Panc1 (cell line): ENCODE measurements at regions not wholly inside any gene's neighbourhood (a gene's known extent, or its start where the extent isn't known, plus 50 kb on each side); places are given as distances from the start of the nearest gene placed in this dataset.
"Not testable (repeated sequence)": the region's sequence is repeated elsewhere in the genome, so short reads cannot be mapped to it uniquely, and the experiment has no call there.

Experiments used
- ATAC-seq: fragments of 200-7000 bp; cut with Tn5 transposase; 2 replicates; pipeline ENCODE4 v1.9.1; 2020; ENCODE audit warnings: mild to moderate bottlenecking, moderate library complexity
- BruUV-seq: library from RNA; stranded (reverse); fragments of 400-500 nt; replicated peaks from 2 replicates; lab custom pipeline; 2021; lab: Mats Ljungman, UMichigan
- CTCF ChIA-PET: fragments of 300-600 bp; sonication (Branson Sonifier 250); formaldehyde crosslinking; loops from one replicate; lab custom pipeline; 2022; ENCODE audit warnings: antibody characterized with exemption; lab: Charles Lee
- POLR2A ChIA-PET: fragments of 300-600 bp; sonication (Branson Sonifier 250); formaldehyde crosslinking; loops from one replicate; lab custom pipeline; 2022; ENCODE audit warnings: antibody characterized with exemption; lab: Charles Lee
- DNase-seq: peaks from one replicate; pipeline ENCODE4 v3.0.0-alpha.2; 2010; ENCODE audit warnings: low read depth, low spot score
- H3K27ac ChIP-seq: 2 replicates; pipeline ENCODE4 v1.5.1; 2011; ENCODE audit warnings: mild to moderate bottlenecking, low read length, inconsistent platforms
- H3K27me3 ChIP-seq: fragments of 200-500 bp; sonication (Bioruptor generic); 2 replicates; pipeline ENCODE4 v1.6.0; 2014; ENCODE audit warnings: low read length, inconsistent platforms; ENCODE audit not compliant: control insufficient read depth, insufficient read depth
- H3K36me3 ChIP-seq: fragments of 200-500 bp; sonication (Bioruptor generic); 2 replicates; pipeline ENCODE4 v1.5.1; 2014; ENCODE audit warnings: inconsistent platforms, mild to moderate bottlenecking, low read length, moderate library complexity; ENCODE audit not compliant: control insufficient read depth, insufficient read depth
- H3K4me1 ChIP-seq: 2 replicates; pipeline ENCODE4 v1.5.1; 2011; ENCODE audit warnings: inconsistent platforms, mild to moderate bottlenecking, low read length, moderate library complexity; ENCODE audit not compliant: control insufficient read depth, insufficient read depth
- H3K4me3 ChIP-seq, 2 experiments: 2 replicates each; pipeline ENCODE4 v1.5.1; 2011 to 2012; ENCODE audit warnings: low read depth in 2 of 2, low read length in 2 of 2, mild to moderate bottlenecking in 2 of 2, inconsistent platforms in 1 of 2, moderate library complexity in 1 of 2
- H3K9me3 ChIP-seq: fragments of 200-500 bp; sonication (Bioruptor generic); 2 replicates; pipeline ENCODE4 v1.5.1; 2014; ENCODE audit warnings: low read depth, mild to moderate bottlenecking, inconsistent platforms, low read length, moderate library complexity; ENCODE audit not compliant: control insufficient read depth, insufficient read depth
- POLR2AphosphoS5 ChIP-seq: IDR thresholded peaks from 2 replicates; pipeline ENCODE4 v1.6.1; 2012; ENCODE audit warnings: mild to moderate bottlenecking, low read depth, low read length, moderate library complexity
- REST ChIP-seq, 2 experiments: IDR thresholded peaks; 2 replicates each; pipeline ENCODE4 v1.6.1; 2011 to 2012; ENCODE audit warnings: low read depth in 2 of 2, control low read depth in 1 of 2, low read length in 1 of 2, mild to moderate bottlenecking in 1 of 2, moderate library complexity in 1 of 2; ENCODE audit not compliant: insufficient read depth in 1 of 2
- SIN3A ChIP-seq: IDR thresholded peaks from 2 replicates; pipeline ENCODE4 v1.6.1; 2012; ENCODE audit warnings: low read depth, mild to moderate bottlenecking, low read length, moderate library complexity, borderline replicate concordance; ENCODE audit not compliant: insufficient read depth
- TCF7L2 ChIP-seq: IDR thresholded peaks from 2 replicates; pipeline ENCODE4 v1.6.1; 2011; ENCODE audit warnings: mild to moderate bottlenecking, low read depth, low read length, inconsistent platforms
- in situ Hi-C: cut with HindIII; loops from 2 replicates; pipeline ENCODE4 v1.10.0; 2016; ENCODE audit warnings: low sequenced_read_pairs, low pct_unique_long_range_greater_than_20kb
- intact Hi-C: fragments of 100-400 bp; cut with micrococcal nuclease; formaldehyde crosslinking; loops from one replicate; pipeline ENCODE4 v1.10.0; 2022; ENCODE audit not compliant: unreplicated experiment
- TF ChIP-seq, protein P1 (sequence below): fragments of 450-650 bp; IDR thresholded peaks from 2 replicates; pipeline ENCODE4 v1.5.1; 2017; ENCODE audit warnings: mild to moderate bottlenecking

DNA sequence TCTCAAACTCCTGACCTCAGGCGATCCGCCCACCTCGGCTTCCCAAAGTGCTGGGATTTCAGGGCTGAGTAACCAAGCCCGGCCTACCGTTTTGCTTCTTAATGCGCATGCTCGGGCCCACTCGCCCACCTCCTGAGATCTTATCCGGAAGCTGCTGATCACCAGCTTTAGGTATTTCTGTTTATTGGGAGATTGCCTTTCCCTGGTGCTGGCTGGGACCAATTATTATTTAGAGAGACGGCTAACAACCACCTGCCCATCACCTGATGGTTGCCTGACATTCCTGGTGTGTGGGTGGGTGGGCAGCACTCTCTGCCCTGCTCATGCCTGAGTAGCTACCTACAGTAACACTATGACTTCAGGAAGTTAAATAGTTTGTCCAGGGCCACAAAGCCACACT lies 56.3 kb upstream of the ZNF532 start:
- in situ Hi-C loops, result no loop called here
- ATAC-seq, result no peak
- CTCF ChIA-PET, result no interaction called here

GRCh38 chr18:58811859-58812258 lies 52.8 kb upstream of the ZNF532 start:
- BruUV-seq, H3K4me3 ChIP-seq, H3K27me3 ChIP-seq, POLR2A ChIA-PET, intact Hi-C loops, H3K9me3 ChIP-seq, H3K27ac ChIP-seq, H3K4me1 ChIP-seq, DNase-seq, in situ Hi-C loops, ATAC-seq, H3K36me3 ChIP-seq: not testable (repeated sequence)
- CTCF ChIA-PET, result interaction anchor here (0.7 kb wide), 1 partner anchor 216 kb away, joined by 7 read pairs; no protein-coding TSS in a partner anchor

More for the DNA sequence above, 56.3 kb upstream of the ZNF532 start:
- no peak for TF ChIP-seq POLR2AphosphoS5
- TF ChIP-seq, protein P1, sequence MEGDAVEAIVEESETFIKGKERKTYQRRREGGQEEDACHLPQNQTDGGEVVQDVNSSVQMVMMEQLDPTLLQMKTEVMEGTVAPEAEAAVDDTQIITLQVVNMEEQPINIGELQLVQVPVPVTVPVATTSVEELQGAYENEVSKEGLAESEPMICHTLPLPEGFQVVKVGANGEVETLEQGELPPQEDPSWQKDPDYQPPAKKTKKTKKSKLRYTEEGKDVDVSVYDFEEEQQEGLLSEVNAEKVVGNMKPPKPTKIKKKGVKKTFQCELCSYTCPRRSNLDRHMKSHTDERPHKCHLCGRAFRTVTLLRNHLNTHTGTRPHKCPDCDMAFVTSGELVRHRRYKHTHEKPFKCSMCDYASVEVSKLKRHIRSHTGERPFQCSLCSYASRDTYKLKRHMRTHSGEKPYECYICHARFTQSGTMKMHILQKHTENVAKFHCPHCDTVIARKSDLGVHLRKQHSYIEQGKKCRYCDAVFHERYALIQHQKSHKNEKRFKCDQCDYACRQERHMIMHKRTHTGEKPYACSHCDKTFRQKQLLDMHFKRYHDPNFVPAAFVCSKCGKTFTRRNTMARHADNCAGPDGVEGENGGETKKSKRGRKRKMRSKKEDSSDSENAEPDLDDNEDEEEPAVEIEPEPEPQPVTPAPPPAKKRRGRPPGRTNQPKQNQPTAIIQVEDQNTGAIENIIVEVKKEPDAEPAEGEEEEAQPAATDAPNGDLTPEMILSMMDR, result no peak
- no peak for TF ChIP-seq TCF7L2
- TF ChIP-seq SIN3A, result no peak
- TF ChIP-seq REST (IDR thresholded peaks at IDR 0.05; ENCODE audit: insufficient read depth in 1 of 2, low read depth in 2 of 2, low read length in 1 of 2), result no peak
- no TSS peak for BruUV-seq
- H3K4me3 ChIP-seq, result no peak overlapping the region
- H3K27ac ChIP-seq, result peak overlapping the region; percentile 23; the same call in 1 of the 2 replicates
- H3K9me3 ChIP-seq, result no peaks in the 10 kb centered on the region
- H3K4me1 ChIP-seq, result peaks cover 10% of the 10 kb centered on the region
- POLR2A ChIA-PET, result interaction anchor here (0.6 kb wide), 1 partner anchor 150 kb away, joined by 4 read pairs; no protein-coding TSS in a partner anchor
- H3K27me3 ChIP-seq, result no peaks in the 10 kb centered on the region
- intact Hi-C loops, result no loop called here
- no peaks in the 10 kb centered on the region for H3K36me3 ChIP-seq
- DNase-seq, result no peak

DNA sequence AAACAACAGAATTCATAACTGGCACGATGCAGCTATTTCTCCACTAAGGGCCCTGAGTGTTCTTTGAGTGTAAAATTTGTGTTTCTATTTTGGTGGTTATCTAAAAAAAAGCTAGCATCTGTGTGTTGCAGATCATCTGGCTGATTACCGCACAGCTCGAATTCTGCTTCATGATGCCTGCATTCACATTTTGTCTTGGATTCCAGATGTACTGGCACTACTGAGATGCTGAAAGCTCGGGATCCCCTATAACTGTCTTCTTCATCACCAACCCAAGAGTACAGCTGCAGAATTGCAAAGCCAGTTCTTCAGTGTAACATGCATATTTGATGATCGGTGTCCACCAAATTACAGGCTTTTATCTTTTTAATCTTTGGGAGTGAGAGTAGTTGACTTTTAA lies 51.6 kb upstream of the ZNF532 start:
- no peak overlapping the region for H3K4me3 ChIP-seq
- no peak for DNase-seq
- no peak for ATAC-seq
- H3K27me3 ChIP-seq, result no peaks in the 10 kb centered on the region
- ChIA-PET POLR2A (no interaction called here), CTCF (no interaction called here)
- BruUV-seq, result no TSS peak
- intact Hi-C loops (no loop called here), in situ Hi-C loops (no loop called here)
- no peaks in the 10 kb centered on the region for H3K9me3 ChIP-seq
- H3K27ac ChIP-seq, result peak overlapping the region; percentile 4; the same call in 1 of the 2 replicates
- H3K36me3 ChIP-seq, result no peaks in the 10 kb centered on the region
- no peak for TF ChIP-seq REST (IDR thresholded peaks at IDR 0.05; ENCODE audit: insufficient read depth in 1 of 2, low read depth in 2 of 2, low read length in 1 of 2)
- no peak for TF ChIP-seq POLR2AphosphoS5
- TF ChIP-seq TCF7L2, result no peak
- TF ChIP-seq SIN3A, result no peak
- TF ChIP-seq, protein P1, result no peak
- H3K4me1 ChIP-seq, result no peaks in the 10 kb centered on the region
